ENCODE measurements at regions not wholly inside any gene's neighbourhood (a gene's known extent, or its start where the extent isn't known, plus 50 kb on each side); places are given as distances from the start of the nearest gene placed in this dataset.

DNA sequence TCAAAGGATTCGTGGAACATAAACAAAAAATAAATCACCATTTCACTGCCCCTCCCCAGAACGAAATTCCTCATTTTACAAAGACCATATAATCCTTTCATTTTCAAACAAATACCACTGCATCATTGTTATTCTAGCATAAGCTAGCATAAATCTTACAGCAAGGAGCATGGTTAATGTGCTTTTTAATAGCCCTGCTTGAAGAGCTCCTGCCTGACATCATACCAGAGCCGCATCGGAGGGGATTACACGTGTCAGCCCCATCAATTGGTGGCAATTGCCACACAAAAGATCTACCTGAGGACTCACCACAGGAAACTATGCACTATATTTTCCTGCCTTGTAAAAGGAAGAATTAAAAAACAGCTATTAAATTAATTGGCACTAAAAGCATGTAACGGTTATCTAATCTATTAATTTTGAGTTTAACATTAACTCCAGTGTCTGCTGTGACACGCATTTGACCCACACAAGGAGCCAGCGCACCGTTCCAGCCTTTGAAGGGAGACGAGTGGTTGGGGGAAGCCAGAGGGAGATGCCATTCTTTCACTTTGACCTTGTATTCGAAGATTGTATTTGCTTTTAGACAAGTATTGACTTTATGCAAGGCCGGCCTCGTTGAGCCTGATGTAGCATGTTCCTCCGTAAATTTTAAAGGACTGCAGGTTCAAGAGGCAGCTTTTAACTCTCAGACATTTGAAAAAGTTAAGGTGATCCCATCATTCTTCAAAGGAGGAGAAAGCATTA lies 261.1 kb upstream of the RNF32 start (continued):
- TF ChIP-seq, protein P1, sequence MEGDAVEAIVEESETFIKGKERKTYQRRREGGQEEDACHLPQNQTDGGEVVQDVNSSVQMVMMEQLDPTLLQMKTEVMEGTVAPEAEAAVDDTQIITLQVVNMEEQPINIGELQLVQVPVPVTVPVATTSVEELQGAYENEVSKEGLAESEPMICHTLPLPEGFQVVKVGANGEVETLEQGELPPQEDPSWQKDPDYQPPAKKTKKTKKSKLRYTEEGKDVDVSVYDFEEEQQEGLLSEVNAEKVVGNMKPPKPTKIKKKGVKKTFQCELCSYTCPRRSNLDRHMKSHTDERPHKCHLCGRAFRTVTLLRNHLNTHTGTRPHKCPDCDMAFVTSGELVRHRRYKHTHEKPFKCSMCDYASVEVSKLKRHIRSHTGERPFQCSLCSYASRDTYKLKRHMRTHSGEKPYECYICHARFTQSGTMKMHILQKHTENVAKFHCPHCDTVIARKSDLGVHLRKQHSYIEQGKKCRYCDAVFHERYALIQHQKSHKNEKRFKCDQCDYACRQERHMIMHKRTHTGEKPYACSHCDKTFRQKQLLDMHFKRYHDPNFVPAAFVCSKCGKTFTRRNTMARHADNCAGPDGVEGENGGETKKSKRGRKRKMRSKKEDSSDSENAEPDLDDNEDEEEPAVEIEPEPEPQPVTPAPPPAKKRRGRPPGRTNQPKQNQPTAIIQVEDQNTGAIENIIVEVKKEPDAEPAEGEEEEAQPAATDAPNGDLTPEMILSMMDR (conservative IDR thresholded peaks at IDR 0.05; ENCODE audit: low read depth in 2 of 2) = no peak
- TF ChIP-seq STAT1 (IDR thresholded peaks at IDR 0.05; ENCODE audit: unreplicated experiment) = no peak
- TF ChIP-seq, protein P2, sequence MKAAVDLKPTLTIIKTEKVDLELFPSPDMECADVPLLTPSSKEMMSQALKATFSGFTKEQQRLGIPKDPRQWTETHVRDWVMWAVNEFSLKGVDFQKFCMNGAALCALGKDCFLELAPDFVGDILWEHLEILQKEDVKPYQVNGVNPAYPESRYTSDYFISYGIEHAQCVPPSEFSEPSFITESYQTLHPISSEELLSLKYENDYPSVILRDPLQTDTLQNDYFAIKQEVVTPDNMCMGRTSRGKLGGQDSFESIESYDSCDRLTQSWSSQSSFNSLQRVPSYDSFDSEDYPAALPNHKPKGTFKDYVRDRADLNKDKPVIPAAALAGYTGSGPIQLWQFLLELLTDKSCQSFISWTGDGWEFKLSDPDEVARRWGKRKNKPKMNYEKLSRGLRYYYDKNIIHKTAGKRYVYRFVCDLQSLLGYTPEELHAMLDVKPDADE (IDR thresholded peaks at IDR 0.05) = no peak

DNA sequence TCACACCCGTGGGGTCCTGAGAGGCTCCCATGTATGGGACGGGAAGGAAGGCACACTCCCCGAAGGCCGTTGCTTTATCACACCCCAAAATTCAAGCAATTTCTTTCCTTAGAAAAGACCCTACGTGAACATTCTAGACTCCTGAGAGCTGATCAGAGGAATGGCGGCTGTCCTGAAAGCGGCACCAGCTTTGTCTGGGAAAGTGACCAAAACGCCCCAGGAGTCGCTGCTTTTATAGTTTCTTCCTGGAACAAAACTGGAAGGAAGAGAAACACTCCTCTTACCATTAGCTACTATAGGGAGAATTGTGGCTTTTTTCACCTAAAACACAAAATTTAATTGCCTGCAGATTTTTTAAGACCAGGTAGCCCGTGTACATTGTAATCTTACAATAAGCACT lies 261.8 kb upstream of the RNF32 start:
- H3K9me2 ChIP-seq (ENCODE audit: insufficient read depth) = no peaks in the 10 kb centered on the region
- H3K4me1 Mint-ChIP-seq = peaks cover 24% of the 10 kb centered on the region
- H3K36me3 ChIP-seq (ENCODE audit: insufficient read depth) = no peaks in the 10 kb centered on the region
- DNase-seq (ENCODE audit: low spot score) (no peak), ATAC-seq (no peak)
- peaks cover 3% of the 10 kb centered on the region; the same call in 1 of the 2 replicates for H3K4me1 ChIP-seq (ENCODE audit: insufficient read depth)
- H3K27ac Mint-ChIP-seq = no peak overlapping the region
- peaks cover 11% of the 10 kb centered on the region for H3K27me3 Mint-ChIP-seq (ENCODE audit: insufficient read depth, low read depth, poor library complexity)
- no peaks in the 10 kb centered on the region for H3K9me3 Mint-ChIP-seq
- no peak overlapping the region for H2AFZ ChIP-seq
- no peaks in the 10 kb centered on the region for H3K79me2 ChIP-seq (replicated peaks; ENCODE audit: insufficient read depth)
- no peaks in the 10 kb centered on the region for H4K20me1 ChIP-seq (replicated peaks; ENCODE audit: insufficient read depth)
- no peaks in the 10 kb centered on the region for H3K36me3 Mint-ChIP-seq (ENCODE audit: low read depth)
- H3K4me2 ChIP-seq = no peak overlapping the region
- H3K4me3 Mint-ChIP-seq = no peak overlapping the region
- H3K27me3 ChIP-seq (ENCODE audit: insufficient read depth) = no peaks in the 10 kb centered on the region
- H3K4me3 ChIP-seq = no peak overlapping the region
- no peaks in the 10 kb centered on the region for H3F3A ChIP-seq (replicated peaks; ENCODE audit: low read depth)
- H3K27ac ChIP-seq (ENCODE audit: low read depth) = no peak overlapping the region
- TF ChIP-seq POLR2AphosphoS5 (IDR thresholded peaks at IDR 0.05; ENCODE audit: low read depth) (no peak), CREB1 (CRISPR knock-in tag; IDR thresholded peaks at IDR 0.05; ENCODE audit: low read depth) (no peak), STAT1 (IDR thresholded peaks at IDR 0.05; ENCODE audit: unreplicated experiment) (no peak)
- TF ChIP-seq, protein P3, sequence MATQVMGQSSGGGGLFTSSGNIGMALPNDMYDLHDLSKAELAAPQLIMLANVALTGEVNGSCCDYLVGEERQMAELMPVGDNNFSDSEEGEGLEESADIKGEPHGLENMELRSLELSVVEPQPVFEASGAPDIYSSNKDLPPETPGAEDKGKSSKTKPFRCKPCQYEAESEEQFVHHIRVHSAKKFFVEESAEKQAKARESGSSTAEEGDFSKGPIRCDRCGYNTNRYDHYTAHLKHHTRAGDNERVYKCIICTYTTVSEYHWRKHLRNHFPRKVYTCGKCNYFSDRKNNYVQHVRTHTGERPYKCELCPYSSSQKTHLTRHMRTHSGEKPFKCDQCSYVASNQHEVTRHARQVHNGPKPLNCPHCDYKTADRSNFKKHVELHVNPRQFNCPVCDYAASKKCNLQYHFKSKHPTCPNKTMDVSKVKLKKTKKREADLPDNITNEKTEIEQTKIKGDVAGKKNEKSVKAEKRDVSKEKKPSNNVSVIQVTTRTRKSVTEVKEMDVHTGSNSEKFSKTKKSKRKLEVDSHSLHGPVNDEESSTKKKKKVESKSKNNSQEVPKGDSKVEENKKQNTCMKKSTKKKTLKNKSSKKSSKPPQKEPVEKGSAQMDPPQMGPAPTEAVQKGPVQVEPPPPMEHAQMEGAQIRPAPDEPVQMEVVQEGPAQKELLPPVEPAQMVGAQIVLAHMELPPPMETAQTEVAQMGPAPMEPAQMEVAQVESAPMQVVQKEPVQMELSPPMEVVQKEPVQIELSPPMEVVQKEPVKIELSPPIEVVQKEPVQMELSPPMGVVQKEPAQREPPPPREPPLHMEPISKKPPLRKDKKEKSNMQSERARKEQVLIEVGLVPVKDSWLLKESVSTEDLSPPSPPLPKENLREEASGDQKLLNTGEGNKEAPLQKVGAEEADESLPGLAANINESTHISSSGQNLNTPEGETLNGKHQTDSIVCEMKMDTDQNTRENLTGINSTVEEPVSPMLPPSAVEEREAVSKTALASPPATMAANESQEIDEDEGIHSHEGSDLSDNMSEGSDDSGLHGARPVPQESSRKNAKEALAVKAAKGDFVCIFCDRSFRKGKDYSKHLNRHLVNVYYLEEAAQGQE (IDR thresholded peaks at IDR 0.05; ENCODE audit: unreplicated experiment) = no peak
- TF ChIP-seq, protein P4, sequence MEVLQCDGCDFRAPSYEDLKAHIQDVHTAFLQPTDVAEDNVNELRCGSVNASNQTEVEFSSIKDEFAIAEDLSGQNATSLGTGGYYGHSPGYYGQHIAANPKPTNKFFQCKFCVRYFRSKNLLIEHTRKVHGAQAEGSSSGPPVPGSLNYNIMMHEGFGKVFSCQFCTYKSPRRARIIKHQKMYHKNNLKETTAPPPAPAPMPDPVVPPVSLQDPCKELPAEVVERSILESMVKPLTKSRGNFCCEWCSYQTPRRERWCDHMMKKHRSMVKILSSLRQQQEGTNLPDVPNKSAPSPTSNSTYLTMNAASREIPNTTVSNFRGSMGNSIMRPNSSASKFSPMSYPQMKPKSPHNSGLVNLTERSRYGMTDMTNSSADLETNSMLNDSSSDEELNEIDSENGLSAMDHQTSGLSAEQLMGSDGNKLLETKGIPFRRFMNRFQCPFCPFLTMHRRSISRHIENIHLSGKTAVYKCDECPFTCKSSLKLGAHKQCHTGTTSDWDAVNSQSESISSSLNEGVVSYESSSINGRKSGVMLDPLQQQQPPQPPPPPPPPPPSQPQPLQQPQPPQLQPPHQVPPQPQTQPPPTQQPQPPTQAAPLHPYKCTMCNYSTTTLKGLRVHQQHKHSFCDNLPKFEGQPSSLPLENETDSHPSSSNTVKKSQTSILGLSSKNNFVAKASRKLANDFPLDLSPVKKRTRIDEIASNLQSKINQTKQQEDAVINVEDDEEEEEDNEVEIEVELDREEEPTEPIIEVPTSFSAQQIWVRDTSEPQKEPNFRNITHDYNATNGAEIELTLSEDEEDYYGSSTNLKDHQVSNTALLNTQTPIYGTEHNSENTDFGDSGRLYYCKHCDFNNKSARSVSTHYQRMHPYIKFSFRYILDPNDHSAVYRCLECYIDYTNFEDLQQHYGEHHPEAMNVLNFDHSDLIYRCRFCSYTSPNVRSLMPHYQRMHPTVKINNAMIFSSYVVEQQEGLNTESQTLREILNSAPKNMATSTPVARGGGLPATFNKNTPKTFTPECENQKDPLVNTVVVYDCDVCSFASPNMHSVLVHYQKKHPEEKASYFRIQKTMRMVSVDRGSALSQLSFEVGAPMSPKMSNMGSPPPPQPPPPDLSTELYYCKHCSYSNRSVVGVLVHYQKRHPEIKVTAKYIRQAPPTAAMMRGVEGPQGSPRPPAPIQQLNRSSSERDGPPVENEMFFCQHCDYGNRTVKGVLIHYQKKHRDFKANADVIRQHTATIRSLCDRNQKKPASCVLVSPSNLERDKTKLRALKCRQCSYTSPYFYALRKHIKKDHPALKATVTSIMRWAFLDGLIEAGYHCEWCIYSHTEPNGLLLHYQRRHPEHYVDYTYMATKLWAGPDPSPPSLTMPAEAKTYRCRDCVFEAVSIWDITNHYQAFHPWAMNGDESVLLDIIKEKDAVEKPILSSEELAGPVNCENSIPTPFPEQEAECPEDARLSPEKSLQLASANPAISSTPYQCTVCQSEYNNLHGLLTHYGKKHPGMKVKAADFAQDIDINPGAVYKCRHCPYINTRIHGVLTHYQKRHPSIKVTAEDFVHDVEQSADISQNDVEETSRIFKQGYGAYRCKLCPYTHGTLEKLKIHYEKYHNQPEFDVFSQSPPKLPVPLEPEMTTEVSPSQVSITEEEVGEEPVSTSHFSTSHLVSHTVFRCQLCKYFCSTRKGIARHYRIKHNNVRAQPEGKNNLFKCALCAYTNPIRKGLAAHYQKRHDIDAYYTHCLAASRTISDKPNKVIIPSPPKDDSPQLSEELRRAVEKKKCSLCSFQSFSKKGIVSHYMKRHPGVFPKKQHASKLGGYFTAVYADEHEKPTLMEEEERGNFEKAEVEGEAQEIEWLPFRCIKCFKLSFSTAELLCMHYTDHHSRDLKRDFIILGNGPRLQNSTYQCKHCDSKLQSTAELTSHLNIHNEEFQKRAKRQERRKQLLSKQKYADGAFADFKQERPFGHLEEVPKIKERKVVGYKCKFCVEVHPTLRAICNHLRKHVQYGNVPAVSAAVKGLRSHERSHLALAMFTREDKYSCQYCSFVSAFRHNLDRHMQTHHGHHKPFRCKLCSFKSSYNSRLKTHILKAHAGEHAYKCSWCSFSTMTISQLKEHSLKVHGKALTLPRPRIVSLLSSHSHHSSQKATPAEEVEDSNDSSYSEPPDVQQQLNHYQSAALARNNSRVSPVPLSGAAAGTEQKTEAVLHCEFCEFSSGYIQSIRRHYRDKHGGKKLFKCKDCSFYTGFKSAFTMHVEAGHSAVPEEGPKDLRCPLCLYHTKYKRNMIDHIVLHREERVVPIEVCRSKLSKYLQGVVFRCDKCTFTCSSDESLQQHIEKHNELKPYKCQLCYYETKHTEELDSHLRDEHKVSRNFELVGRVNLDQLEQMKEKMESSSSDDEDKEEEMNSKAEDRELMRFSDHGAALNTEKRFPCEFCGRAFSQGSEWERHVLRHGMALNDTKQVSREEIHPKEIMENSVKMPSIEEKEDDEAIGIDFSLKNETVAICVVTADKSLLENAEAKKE (CRISPR knock-in tag; IDR thresholded peaks at IDR 0.05) = no peak
- TF ChIP-seq, protein P2 (IDR thresholded peaks at IDR 0.05) = no peak

Data from GM23338 (cell line).